ENCODE measurements at regions not wholly inside any gene's neighbourhood (a gene's known extent, or its start where the extent isn't known, plus 50 kb on each side); places are given as distances from the start of the nearest gene placed in this dataset.

DNA sequence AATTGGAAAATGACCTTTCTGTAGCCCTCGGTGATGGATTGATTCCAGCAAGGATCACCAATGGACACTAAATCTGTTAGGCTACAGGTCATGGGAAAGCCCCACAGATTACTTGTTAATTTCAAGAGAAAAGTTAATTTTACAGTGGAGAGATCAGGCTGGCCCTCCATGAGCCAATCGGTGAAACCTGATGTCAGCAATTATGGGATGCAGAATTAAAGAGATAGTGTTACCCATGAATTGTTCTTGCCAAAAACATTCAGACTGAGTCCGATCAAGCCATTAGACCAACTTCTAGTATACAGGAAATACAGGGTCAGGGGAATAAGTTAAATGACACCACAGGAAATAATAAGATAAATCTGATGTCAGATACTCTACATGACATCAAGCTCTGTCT lies 214.9 kb upstream of the SYNDIG1 start:
- no peak for DNase-seq
- Histone ChIP-seq H3K36me3 (no peaks in the 10 kb centered on the region), H3K9me3 (no peaks in the 10 kb centered on the region), H3K4me1 (no peaks in the 10 kb centered on the region), H3K27me3 (no peaks in the 10 kb centered on the region), H3K4me3 (no peak overlapping the region), H3K27ac (no peak overlapping the region)
- ATAC-seq: no peak
- intact Hi-C loops (cut with DNase I): no loop called here
- WGBS, 2 donors: 72 to 80% methylated on average over 3 of the region's 3 CpGs
- FAIRE-seq: no peak
- TF ChIP-seq CTCF (IDR thresholded peaks at IDR 0.05): no peak

- FAIRE-seq: no peak
- 48 to 60% methylated on average over 6 of the region's 6 CpGs for WGBS, 2 donors
- intact Hi-C loops (cut with DNase I): no loop called here
Measured at GRCh38 chr20:24253321-24253720, 216.1 kb upstream of the SYNDIG1 start.

DNA sequence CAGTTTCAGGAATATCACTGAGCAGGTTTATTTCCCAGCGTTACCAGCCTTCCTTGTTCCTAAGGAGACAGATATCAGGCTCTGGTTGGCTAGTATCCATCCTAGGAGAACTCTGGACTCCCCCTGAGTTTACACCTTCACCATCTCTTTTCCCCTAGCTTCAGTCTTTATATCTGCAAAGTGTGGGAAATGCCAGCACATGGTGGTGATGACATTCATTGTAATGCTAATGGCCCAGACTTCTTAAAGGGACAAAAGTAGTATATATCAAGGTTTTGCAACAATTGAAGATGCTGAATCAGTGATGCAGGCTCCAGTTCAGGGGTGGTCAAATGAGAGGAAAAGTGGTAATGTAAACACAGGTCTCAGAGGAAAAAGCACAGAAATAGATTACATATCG lies 224.3 kb upstream of the SYNDIG1 start:
- 43 to 45% methylated on average over 2 of the region's 2 CpGs for WGBS, 2 donors
- Histone ChIP-seq H3K36me3 (no peaks in the 10 kb centered on the region), H3K9me3 (no peaks in the 10 kb centered on the region), H3K27ac (no peak overlapping the region), H3K4me1 (no peaks in the 10 kb centered on the region), H3K27me3 (peaks cover 0 to 3% (median 0%) of the 10 kb centered on the region in 4 donors), H3K4me3 (no peak overlapping the region)
- no peak for DNase-seq
- intact Hi-C loops (cut with DNase I): no loop called here
- ATAC-seq: no peak
- FAIRE-seq: no peak
- TF ChIP-seq CTCF (IDR thresholded peaks at IDR 0.05): no peak

More at GRCh38 chr20:24253321-24253720, 216.1 kb upstream of the SYNDIG1 start:
- no peaks in the 10 kb centered on the region for H3K9me3 ChIP-seq
- TF ChIP-seq CTCF (IDR thresholded peaks at IDR 0.05): no peak
- H3K36me3 ChIP-seq: no peaks in the 10 kb centered on the region
- H3K4me3 ChIP-seq: no peak overlapping the region
- no peak overlapping the region for H3K27ac ChIP-seq
- H3K4me1 ChIP-seq: no peaks in the 10 kb centered on the region
- no peaks in the 10 kb centered on the region for H3K27me3 ChIP-seq
- DNase-seq: no peak
- no peak for ATAC-seq

DNA sequence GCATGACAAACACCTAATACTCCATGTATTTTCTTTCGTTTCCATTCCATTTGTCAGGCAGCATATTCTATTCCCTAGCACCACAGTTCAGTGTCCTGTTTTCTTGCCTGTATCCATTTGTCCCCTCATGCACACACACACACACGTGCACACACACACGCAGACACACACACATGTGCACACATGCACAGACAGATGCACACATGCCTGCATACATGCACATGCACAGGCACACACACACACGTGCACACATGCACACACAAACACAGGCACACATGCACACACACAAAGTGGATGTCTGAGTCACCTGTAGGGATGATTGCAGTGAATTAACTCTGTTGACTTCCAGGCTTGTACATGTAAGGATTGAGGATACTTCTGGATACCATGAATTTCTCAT lies 226.7 kb upstream of the SYNDIG1 start:
- ATAC-seq (no peak), FAIRE-seq (no peak), DNase-seq (no peak)
- no peak for TF ChIP-seq CTCF (IDR thresholded peaks at IDR 0.05)
- intact Hi-C loops (cut with DNase I): no loop called here
- Histone ChIP-seq H3K36me3 (no peaks in the 10 kb centered on the region), H3K27ac (no peak overlapping the region), H3K9me3 (no peaks in the 10 kb centered on the region), H3K27me3 (peaks cover 0 to 3% (median 0%) of the 10 kb centered on the region in 4 donors), H3K4me1 (no peaks in the 10 kb centered on the region), H3K4me3 (no peak overlapping the region)
- WGBS, 2 donors: 50 to 69% methylated on average over 4 of the region's 4 CpGs

GRCh38 chr20:24241466-24241865 lies 228.0 kb upstream of the SYNDIG1 start:
- FAIRE-seq (no peak), DNase-seq (no peak), ATAC-seq (no peak)
- no peaks in the 10 kb centered on the region for H3K4me1 ChIP-seq
- no peak overlapping the region for H3K4me3 ChIP-seq
- no peak overlapping the region for H3K27ac ChIP-seq
- no peaks in the 10 kb centered on the region for H3K9me3 ChIP-seq
- intact Hi-C loops (cut with DNase I): no loop called here
- H3K36me3 ChIP-seq: no peaks in the 10 kb centered on the region
- TF ChIP-seq CTCF (IDR thresholded peaks at IDR 0.05): no peak
- WGBS, 2 donors: 73 to 85% methylated on average over 7 of the region's 7 CpGs
- peaks cover 0 to 3% (median 0%) of the 10 kb centered on the region in 4 donors for H3K27me3 ChIP-seq
